D341Med (cell line): ENCODE measurements at regions not wholly inside any gene's neighbourhood (a gene's known extent, or its start where the extent isn't known, plus 50 kb on each side); places are given as distances from the start of the nearest gene placed in this dataset.
"Not testable (repeated sequence)": the region's sequence is repeated elsewhere in the genome, so short reads cannot be mapped to it uniquely, and the experiment has no call there.

Experiments
- DNase-seq: peaks from one replicate; pipeline ENCODE4 v3.0.0; 2012; ENCODE audit warnings: low spot score

DNA sequence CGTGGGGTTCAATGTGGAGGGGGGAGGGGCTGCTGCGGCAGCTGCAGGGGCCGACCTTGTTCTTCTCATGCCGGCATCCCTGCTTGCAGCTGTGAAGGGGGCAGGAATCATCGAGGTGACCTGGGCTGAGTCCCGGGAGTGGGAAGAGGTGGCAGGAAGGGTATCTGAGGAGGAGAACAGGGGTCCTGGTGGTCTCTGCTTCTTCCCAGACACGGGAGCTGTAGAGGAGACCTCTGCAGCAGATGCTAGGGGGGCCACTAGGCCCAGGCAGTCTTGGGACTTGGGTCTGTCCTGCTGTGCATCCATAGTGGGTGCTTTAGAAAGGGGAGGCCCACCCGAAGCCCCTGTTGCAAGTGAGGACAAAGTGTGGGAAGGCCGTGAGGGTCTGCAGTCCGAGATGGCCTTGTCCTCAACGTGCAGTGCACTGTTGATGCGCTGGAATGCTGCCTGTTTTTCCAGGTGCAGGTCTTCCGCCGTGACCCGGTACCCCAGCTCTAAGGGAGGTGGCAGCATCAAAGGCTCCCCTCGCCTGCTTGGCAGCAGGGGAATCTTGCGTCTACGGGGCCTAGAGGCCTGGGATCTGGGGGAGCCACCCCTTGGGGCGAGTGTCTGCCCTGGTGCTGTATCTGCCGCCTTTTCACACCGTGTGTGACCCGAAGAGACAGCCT is 1370.0 kb downstream of the CDH12 start:
- DNase-seq, result not testable (repeated sequence)

DNA sequence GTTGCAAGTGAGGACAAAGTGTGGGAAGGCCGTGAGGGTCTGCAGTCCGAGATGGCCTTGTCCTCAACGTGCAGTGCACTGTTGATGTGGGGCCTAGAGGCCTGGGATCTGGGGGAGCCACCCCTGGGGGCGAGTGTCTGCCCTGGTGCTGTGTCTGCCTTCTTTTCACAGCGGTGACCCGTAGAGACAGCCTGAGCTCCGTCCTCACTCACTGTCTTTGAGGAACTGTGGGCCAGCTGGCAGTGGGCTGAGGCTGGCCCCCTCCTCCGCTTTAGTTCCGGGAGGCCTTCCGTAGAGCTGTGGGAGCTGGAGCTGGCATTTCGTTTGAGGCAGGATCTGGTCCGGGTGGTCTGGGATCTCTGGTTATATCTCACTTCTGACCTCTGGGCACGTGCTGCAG is 1370.6 kb downstream of the CDH12 start:
- not testable (repeated sequence) for DNase-seq

DNA sequence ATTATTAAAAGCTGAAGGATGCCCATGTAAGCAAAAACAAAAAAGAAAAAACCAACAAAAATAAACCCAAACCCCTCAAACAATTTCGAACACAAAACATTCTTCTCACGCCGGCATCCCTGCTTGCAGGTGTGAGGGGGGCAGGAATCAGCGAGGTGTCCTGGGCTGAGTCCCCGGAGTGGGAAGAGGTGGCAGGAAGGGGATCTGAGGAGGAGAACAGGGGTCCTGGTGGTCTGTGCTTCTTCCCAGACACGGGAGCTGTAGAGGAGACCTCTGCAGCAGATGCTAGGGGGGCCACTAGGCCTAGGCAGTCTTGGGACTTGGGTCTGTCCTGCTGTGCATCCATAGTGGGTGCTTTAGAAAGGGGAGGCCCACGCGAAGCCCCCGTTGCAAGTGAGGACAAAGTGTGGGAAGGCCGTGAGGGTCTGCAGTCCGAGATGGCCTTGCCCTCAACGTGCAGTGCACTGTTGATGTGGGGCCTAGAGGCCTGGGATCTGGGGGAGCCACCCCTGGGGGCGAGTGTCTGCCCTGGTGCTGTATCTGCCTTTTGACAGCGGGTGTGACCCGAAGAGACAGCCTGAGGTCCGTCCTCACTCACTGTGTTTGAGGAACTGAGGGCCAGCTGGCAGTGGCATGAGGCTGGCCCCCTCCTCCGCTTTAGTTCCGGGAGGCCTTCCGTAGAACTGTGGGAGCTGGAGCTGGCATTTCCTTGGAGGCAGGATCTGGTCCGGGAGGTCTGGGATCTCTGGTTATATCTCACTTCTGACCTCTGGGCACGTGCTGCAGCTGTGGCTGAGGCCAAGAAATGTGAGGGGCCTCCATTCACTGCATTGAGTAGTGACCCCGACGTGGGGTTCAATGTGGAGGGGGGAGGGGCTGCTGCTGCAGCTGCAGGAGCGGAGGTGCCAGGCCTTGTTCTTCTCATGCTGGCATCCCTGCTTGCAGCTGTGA is 1371.5 kb downstream of the CDH12 start:
- not testable (repeated sequence) for DNase-seq

DNA sequence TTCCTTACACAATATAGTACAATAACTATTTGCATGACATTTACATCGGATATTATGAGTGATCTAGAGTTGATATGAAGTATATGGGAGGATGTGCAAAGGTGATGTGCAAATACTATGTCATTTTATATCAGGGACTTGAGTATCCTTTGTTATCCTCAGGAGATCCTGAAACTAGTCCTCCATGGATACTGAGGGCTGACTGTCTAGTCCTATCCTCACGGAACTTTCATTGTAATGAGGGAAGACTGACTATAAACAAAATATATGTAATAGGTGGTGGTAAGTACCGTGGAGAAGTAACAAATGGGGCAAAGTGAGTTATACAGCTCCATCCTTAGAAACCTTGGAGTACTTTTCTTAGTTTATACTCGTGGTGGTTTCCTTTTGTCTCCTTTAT is 1373.1 kb downstream of the CDH12 start:
- DNase-seq, result not testable (repeated sequence)

DNA sequence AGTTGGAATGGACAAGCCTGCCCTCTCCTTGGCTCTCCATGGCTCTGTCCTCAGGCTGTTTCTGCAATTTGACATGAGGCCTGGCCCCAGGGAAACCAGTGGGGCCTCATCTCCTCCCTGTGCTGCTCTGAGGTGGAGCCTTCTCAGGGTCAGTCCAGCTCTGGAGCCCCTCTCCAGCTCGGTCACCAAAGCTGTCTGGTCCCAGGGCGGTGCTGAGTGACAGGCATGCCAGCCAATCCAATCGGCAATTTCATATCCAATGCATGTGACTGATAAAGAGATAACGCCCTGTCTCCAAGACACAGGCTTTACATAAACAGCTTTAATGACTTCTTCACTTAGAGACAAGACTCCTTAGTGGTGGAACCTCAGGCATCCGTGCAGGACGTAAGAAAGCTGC is 1379.2 kb downstream of the CDH12 start:
- not testable (repeated sequence) for DNase-seq

DNA sequence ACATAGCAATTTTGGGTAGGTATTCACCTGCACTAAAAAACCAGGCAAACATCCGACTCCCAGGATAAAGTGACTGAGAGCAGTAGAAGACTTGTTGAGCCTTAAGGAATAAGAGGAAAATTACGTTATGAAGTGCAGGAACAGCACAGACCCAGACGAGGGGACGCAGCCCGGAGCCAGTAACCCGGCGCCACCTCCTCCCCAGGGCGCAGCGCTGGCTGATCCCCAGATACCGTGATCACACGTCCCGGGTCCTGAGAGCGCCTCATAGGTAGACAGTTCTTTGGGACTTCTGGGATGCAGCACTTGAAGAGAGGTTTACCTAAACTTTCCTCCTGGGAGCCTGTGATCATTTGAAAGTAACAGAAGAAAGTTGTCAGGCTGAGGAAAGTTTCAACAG is 1379.7 kb downstream of the CDH12 start:
- not testable (repeated sequence) for DNase-seq

DNA sequence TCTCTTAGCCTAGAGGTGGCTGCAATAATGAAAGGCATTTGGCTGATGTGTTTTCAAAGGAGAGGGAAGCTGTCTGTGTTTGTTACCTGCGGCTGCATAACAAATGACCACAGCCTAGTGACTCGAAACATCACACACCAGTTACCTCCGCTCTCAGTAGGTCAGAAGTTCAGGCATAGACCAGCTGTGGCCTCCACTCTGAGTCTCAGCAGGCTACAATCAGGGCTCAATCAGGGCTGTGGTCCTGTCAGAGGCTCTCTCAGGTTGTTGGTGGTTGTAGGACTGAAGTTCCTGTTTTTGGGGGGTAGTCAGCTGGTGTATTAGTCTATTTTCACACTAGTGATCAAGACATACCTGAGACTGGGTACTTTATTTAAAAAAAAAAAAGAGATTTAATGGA is 1381.5 kb downstream of the CDH12 start:
- DNase-seq, result not testable (repeated sequence)

DNA sequence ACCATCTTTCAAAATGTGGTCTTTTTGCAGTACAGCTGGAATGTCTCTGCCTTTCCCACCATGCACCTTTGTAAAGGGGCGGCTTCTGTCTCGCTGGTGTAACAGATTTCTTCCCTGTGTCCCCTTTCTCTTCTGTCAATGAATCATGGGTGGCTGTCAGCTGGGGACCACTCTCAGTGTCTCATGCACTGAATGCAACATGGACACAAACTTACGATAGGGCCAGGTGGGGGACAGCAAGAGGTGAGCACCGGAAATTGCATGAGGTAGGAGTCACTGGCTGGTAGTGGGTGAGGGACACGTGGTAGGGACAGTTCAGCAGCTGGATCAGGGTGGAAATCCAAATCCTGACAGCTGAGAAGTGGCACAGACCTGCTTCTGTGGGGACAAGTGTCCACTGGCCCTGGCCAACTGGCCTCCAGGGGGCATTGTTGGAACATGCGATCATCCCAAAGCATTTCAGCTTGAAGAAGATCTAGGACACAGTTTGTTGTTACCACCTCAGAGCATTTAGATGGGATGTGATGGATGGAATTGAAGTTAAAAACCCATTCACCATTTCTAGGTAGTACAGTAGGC is 1383.5 kb downstream of the CDH12 start:
- peak; percentile 18 for DNase-seq

DNA sequence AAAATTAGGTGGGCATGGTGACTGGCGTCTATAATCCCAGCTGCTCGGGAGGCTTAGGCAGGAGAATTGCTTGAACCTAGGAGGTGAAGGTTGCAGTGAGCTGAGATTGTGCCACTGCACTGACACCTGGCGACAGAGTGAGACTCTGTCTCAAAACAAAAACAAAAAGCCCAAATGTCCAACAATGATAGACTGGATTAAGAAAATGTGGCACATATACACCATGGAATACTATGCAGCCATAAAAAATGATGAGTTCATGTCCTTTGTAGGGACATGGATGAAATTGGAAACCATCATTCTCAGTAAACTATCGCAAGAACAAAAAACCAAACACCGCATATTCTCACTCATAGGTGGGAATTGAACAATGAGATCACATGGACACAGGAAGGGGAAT is 1385.6 kb downstream of the CDH12 start:
- DNase-seq, result not testable (repeated sequence)

DNA sequence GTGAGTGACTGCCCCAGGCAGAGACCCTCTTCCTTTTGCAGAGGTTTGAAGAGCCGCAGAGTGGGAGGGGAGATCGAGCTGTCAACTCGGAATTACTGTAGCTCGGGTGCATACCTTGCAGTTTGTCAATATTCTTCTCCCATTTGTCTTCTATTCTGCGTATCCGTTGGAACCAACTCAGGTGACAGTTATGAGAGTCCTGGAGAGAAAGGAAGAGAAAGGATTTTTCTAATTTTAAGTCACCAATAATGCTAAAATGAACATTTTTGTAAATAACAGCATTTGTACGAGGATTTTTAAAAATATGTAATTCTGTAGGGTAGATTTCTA is 1393.4 kb downstream of the CDH12 start:
- DNase-seq, result not testable (repeated sequence)

DNA sequence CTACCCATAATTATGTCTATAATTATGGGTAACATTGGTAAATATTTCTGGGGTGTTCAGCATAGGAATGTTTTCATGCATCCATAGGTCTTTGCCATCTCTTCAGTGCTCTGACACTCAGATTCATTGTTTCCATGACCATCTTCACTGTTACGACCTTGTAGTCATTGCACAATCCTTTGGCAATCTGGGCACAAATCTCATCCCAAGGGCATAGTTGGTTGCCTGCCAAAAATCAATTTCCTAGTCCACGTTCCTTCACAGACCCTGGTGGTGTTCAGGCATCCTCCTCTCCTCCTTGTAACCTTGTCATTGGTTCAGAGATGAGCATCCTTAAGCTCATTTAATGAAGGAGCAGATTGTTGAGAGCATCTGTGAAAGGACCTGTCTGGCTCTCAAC is 1400.7 kb downstream of the CDH12 start:
- no peak for DNase-seq

DNA sequence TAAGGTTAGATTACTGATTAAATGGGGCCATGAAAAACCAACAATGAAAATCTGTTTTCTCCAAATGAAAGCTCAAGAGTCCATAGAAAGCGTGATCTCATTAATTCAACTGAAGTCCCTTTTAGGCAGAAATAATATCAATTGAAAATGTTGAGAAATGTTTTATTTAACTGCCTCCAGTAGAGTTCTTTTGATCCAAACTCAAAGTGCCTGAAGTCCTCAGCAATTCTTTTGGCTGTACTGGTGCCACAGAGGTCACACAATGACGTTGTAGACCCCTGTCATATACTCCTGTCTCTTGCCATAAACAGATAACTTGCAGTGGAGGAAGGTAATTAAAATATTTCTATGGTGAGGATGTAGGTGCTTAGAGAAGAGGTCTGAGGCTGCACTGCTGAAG is 1420.5 kb downstream of the CDH12 start:
- DNase-seq, result no peak

DNA sequence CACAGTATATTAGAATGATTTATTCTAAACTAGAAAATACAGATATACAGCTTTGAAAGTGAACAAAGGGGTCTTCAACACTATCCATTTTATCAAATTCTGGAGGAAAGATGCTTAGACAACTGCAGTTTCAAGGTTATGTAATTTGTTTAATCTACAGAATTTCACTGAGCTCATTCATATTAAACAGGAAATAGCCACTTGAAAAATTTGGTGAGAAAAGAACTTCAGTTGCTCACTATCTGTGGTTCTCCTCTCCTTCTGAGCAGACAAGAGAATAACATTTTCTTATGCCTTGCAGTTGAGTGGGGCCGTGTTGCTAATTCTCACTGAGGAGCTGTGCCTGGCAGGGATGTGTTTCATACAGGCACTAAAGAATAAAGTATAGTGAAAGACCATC is 1428.2 kb downstream of the CDH12 start:
- DNase-seq, result no peak

DNA sequence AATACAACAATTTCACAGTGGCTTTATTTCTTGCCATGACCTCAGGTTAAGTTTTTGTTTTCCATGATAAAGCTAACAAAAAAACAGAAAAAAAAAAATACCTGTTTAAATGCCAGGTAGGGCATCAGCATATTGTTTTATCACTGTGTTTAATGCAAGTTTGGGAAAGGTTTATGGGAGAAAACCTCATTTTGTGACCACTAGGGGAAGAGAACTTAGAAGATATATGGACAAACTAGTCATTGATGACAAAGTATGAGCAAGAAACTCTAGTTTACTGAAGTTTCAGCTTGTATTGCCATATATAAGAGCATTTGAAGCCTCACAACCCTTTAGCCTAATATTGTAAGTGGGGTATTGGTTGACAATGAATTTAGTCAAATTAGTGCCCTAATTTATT is 1431.4 kb upstream of the CDH18 start:
- DNase-seq, result no peak

DNA sequence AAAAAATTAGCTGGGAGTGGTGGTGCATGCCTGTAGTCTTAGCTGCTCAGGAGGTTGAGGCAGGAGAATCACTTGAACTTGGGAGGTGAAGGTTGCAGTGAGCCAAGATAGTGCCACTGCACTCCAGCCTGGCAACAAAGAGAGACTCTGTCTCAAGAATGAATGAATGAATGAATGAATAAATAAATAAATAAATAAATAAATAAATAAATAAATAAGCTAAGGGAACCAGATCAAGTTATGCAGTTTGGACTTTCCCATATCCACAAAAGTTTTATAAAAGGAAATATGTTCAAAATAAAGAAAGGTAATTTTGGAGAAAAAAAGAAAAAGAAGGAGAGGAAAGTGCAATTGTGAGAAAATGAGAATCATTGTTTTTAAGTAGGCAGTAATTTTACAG is 1414.1 kb upstream of the CDH18 start:
- not testable (repeated sequence) for DNase-seq

DNA sequence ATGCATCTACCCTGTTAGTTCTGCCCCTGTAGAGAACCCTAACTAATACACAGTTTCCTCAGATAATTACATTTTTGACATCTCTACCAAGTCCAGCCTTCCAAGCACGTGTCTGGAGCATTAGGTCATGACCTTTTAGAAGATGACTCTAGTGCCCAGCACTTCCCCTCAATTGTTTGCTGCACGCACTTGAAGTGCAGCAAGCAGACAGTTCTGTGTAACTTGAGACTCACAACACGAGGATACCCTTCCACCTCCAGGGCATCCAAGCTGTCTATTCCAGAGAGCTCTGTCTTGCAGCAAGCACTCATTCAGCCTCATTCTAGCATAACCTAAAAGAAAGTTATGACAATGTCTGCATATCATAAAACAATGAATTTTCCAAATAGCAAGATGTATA is 1410.5 kb upstream of the CDH18 start:
- DNase-seq, result no peak

DNA sequence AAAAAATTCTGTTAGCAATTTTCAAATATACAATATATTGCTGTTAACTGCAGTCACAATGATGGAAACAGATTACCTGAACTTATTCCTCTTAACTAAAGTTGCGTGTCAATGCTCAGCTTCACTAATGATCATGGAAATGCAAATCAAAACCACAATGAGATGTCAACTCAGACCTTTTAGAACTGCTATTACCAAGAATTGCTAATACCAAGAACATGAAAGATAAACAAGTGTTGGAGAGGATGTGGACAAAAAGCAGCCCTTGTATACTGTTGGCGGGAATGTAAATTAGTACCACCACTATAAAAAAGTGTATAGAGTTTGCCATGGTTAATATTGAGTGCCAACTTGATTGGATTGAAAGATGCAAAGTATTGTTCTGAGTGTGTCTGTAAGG is 1409.7 kb upstream of the CDH18 start:
- DNase-seq, result no peak

DNA sequence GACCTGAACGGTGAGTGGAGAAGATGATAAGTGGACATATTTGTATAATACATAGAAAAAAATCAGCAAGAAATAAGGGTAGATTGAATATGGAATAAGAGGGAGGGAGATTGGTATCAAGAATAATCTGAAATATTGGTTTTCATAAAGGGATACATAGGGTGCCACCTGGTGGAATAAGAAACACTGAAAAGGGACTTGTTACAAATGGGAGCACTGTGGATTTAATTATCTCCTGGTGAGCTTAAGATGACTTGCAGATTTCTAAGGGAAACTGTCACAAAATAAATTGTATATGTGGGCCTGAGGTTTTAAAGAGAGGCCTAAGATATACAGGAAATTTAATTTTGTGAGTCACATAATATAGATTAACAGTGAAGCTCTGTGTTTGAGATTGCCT is 1403.5 kb upstream of the CDH18 start:
- DNase-seq, result no peak

DNA sequence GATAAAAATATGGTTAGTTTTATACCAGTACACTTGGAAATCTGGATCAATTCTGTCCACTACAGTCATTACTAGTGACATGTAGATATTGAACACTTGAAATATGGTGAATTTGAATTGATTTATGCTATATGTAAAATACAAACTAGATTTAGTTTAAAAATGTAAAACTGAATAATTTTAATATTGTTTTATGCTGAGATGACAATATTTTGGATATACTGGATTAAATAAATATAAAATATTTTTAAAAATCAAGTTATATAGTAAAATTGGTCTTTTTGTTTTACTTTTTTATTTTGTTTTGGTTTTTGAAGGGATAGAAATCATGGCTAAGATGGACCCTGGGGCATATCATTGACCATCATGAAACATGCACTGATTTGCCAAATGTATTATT is 1372.8 kb upstream of the CDH18 start:
- not testable (repeated sequence) for DNase-seq

DNA sequence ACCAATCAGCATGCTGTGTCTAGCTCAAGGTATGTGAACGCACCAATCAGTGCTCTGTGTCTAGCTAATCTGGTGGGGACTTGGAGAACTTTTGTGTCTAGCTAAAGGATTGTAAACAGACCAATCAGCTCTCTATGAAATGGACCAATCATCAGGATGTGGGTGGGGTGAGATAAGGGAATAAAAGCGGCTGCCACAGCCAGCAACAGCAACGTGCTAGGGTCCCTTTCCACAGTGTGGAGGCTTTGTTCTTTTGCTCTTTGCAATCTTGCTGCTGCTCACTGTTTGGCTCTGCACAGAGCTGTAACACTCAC is 1353.9 kb upstream of the CDH18 start:
- not testable (repeated sequence) for DNase-seq

DNA sequence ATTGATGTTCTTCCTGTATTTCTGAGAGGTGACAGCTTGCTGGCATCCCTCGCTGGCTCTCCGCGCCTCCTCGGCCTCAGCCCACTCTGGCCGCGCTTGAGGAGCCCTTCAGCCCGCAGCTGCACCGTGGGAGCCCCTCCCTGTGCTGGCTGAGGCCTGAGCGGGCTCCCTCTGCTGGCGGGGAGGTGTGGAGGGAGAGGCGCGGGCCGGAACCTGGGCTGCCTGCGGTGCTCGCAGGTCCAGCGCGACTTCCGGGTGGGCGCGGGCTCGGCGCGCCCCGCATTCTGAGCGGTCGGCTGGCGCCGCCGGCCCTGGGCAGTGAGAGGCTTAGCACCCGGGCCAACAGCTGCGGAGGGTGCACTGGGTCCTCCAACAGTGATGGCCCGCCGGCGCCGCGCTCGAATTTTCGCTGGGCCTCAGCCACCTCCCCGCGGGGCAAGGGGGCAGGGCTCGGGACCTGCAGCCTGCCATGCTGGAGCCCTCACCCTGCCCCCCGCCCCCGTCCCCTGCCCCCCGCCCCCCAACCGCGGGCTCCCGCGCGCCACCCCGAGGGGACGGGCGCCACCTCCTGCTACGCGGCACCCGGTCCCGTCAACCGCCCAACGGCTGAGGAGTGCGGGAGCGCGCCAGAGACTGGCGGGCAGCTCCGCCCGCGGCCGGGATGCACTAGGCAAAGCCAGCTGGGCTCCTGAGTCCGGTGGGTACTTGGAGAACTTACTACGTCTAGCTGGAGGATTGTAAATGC is 1353.4 kb upstream of the CDH18 start:
- not testable (repeated sequence) for DNase-seq

DNA sequence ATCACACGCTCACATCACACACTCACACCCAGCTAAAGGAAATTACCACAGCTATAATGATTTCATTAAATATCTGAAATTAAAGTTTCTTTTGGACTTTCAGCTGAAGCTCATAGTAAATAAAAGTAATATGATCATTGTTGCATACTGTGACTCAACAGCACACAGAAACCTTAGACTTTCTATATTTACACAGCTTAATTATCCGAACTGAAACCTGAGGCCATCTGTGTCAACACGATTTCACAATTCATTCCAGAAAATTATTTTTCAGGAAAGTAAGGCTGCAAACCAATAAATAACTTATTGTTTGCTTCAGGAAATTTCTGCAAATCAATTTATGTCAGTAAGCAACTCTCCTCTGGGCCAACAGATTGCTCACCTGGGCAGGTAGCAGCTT is 1352.2 kb upstream of the CDH18 start:
- not testable (repeated sequence) for DNase-seq

DNA sequence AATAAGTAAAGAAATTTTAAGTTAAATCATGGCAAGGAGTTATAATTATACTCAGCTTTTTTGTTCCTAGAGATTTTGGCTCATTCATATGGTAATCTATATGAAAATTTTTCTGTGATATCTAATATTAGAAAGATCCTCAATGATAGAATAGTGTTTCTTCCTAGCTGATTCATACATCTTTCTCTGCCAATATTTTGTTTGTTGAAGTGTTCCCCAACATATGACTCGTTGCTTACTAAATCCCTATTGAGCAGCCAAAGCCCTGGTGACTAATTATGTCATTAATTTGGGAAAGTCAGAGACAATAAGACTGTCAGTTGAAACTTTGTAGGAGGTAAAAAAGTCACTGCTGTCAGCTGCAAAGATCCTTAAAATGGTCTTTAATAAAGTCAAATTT is 1348.5 kb upstream of the CDH18 start:
- DNase-seq, result not testable (repeated sequence)
